Thyroid gland (tissue), 4 donors: ENCODE measurements at regions not wholly inside any gene's neighbourhood (a gene's known extent, or its start where the extent isn't known, plus 50 kb on each side); places are given as distances from the start of the nearest gene placed in this dataset.
"Not testable (repeated sequence)": the region's sequence is repeated elsewhere in the genome, so short reads cannot be mapped to it uniquely, and the experiment has no call there.

ENCODE experiments used
- DNase-seq, 2 donors: peaks; one replicate each; pipeline ENCODE4 v3.0.0-alpha.2; 2019
- H3K27ac ChIP-seq, 3 donors: fragments of 200-600 bp; sonication (generic); 1 replicate in 2 of 3; 2 replicates in 1 of 3; pipeline ENCODE4 v1.5.1; 2016 to 2019; ENCODE audit warnings: mild to moderate bottlenecking in 1 of 3, moderate library complexity in 1 of 3
- H3K27me3 ChIP-seq: fragments of 200-600 bp; sonication (generic); one replicate; pipeline ENCODE4 v1.5.1; 2019
- H3K36me3 ChIP-seq, 2 donors: fragments of 200-600 bp; sonication (generic); one replicate each; pipeline ENCODE4 v1.5.1; 2016 to 2019
- H3K4me1 ChIP-seq, 2 donors: fragments of 200-600 bp; sonication (generic); one replicate each; pipeline ENCODE4 v1.5.1; 2017 to 2019
- H3K4me3 ChIP-seq, 3 donors: fragments of 200-600 bp; sonication (generic); replicated peaks in 1 of 3; 1 replicate in 2 of 3; 2 replicates in 1 of 3; pipeline ENCODE4 v1.5.1; 2016; ENCODE audit warnings: mild to moderate bottlenecking in 1 of 3
- H3K9me3 ChIP-seq: fragments of 200-600 bp; sonication (generic); one replicate; pipeline ENCODE4 v1.5.1; 2017
- POLR2A ChIP-seq, 2 donors: fragments of 450-650 bp; IDR thresholded peaks; one replicate each; pipeline ENCODE4 v1.6.1; 2017; ENCODE audit warnings: antibody characterized with exemption in 2 of 2, mild to moderate bottlenecking in 2 of 2, moderate library complexity in 1 of 2
- WGBS, 2 donors: methylation state at CpG; one replicate each; pipeline ENCODE4 v1.1.5; 2017; 5-methylcytosine and 5-hydroxymethylcytosine counted together
- intact Hi-C: fragments of 100-400 bp; cut with DNase I; formaldehyde crosslinking; loops from one replicate; pipeline ENCODE4 v1.15.1; 2023
- TF ChIP-seq, protein P1 (sequence below), 6 experiments: fragments of 200-600 bp in 3 of 6; fragments of 450-650 bp in 3 of 6; sonication (generic) in 3 of 6; IDR thresholded peaks; one replicate each; pipeline ENCODE4 v1.5.1; 2016 to 2019; ENCODE audit warnings: antibody characterized with exemption in 6 of 6, mild to moderate bottlenecking in 2 of 6, inconsistent platforms in 1 of 6, moderate library complexity in 1 of 6

DNA sequence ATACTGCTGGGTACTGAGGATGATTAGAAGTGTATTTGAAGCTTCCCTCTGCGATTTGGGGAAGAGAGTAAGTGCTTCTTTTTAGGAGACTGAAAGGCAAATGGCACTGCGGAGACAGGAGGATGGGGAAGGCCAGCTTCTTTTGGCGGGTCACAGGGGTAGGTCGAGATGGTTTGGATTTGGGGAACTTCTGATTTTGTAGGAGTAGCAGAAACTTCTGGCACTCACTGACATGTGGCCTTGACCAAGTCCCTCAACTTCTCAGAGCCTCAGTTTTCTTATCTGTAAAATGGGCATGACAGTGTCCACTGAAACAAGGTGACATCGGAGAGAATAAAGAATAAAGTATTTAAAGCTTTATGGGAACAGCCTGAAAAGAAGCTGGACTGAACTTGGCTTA, 59.8 kb upstream of the WDR11 start:
- no peak for TF ChIP-seq POLR2A (IDR thresholded peaks at IDR 0.05)
- TF ChIP-seq, protein P1, sequence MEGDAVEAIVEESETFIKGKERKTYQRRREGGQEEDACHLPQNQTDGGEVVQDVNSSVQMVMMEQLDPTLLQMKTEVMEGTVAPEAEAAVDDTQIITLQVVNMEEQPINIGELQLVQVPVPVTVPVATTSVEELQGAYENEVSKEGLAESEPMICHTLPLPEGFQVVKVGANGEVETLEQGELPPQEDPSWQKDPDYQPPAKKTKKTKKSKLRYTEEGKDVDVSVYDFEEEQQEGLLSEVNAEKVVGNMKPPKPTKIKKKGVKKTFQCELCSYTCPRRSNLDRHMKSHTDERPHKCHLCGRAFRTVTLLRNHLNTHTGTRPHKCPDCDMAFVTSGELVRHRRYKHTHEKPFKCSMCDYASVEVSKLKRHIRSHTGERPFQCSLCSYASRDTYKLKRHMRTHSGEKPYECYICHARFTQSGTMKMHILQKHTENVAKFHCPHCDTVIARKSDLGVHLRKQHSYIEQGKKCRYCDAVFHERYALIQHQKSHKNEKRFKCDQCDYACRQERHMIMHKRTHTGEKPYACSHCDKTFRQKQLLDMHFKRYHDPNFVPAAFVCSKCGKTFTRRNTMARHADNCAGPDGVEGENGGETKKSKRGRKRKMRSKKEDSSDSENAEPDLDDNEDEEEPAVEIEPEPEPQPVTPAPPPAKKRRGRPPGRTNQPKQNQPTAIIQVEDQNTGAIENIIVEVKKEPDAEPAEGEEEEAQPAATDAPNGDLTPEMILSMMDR (IDR thresholded peaks at IDR 0.05): no peak
- Histone ChIP-seq H3K27me3 (no peaks in the 10 kb centered on the region), H3K4me1 (no peaks in the 10 kb centered on the region), H3K9me3 (no peaks in the 10 kb centered on the region), H3K27ac (no peak overlapping the region), H3K36me3 (no peaks in the 10 kb centered on the region), H3K4me3 (no peak overlapping the region)
- 84 to 89% methylated on average over 5 of the region's 5 CpGs for WGBS, 2 donors
- no peak for DNase-seq
- intact Hi-C loops: no loop called here

GRCh38 chr10:120793088-120793487, 58.1 kb upstream of the WDR11 start:
- no peaks in the 10 kb centered on the region for H3K9me3 ChIP-seq
- no peak overlapping the region for H3K4me3 ChIP-seq
- H3K36me3 ChIP-seq: no peaks in the 10 kb centered on the region
- H3K27ac ChIP-seq: no peak overlapping the region
- intact Hi-C loops: no loop called here
- WGBS, 2 donors: 44 to 55% methylated on average over 2 of the region's 2 CpGs
- no peak for TF ChIP-seq POLR2A (IDR thresholded peaks at IDR 0.05)
- TF ChIP-seq, protein P1 (IDR thresholded peaks at IDR 0.05): no peak
- DNase-seq: no peak
- H3K27me3 ChIP-seq: no peaks in the 10 kb centered on the region
- no peaks in the 10 kb centered on the region for H3K4me1 ChIP-seq

DNA sequence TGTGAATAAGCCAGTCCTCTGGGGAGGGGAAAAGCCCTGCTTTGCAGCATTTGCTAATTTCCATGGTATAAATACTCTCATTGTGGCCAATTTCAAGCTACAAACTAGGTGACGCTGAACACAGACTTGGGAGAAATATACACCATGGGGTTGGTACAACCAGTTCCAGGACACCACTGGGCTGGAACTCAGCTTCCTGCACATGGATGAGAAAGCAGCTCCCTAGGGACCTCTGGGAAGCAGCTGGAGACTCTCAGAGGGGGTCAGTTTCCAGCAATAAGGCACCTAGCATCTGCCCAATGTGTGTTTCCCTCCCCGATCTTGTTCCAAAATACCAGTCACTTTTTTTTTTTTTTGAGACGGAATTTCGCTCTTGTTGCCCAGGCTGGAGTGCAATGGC, 56.8 kb upstream of the WDR11 start:
- WGBS, 2 donors: 93 to 94% methylated on average over 4 of the region's 4 CpGs
- Histone ChIP-seq H3K4me1 (no peaks in the 10 kb centered on the region), H3K4me3 (no peak overlapping the region), H3K27ac (no peak overlapping the region), H3K27me3 (no peaks in the 10 kb centered on the region), H3K9me3 (no peaks in the 10 kb centered on the region), H3K36me3 (no peaks in the 10 kb centered on the region)
- no peak for TF ChIP-seq POLR2A (IDR thresholded peaks at IDR 0.05)
- TF ChIP-seq, protein P1 (IDR thresholded peaks at IDR 0.05): no peak
- intact Hi-C loops: no loop called here
- no peak for DNase-seq

DNA sequence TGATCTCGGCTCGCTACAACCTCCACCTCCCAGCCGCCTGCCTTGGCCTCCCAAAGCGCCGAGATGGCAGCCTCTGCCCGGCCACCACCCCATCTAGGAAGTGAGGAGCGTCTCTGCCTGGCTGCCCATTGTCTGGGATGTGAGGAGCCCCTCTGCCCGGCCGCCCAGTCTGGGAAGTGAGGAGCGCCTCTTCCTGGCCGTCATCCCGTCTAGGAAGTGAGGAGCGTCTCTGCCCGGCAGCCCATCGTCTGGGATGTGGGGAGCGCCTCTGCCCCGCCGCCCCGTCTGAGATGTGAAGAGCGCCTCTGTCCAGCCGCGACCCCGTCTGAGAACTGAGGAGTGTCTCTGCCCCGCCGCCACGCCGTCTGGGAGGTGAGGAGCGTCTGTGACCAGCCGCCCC, 52.9 kb upstream of the WDR11 start:
- H3K27me3 ChIP-seq, H3K36me3 ChIP-seq, intact Hi-C loops, H3K27ac ChIP-seq, DNase-seq, H3K4me1 ChIP-seq, H3K9me3 ChIP-seq, H3K4me3 ChIP-seq: not testable (repeated sequence)
- WGBS, 2 donors: 95 to 97% methylated on average over 4 to 16 of the region's 29 CpGs

GRCh38 chr10:120799849-120800248, 51.3 kb upstream of the WDR11 start:
- 71 to 73% methylated on average over 2 of the region's 2 CpGs for WGBS, 2 donors
- no peak overlapping the region for H3K27ac ChIP-seq
- H3K9me3 ChIP-seq: no peaks in the 10 kb centered on the region
- H3K36me3 ChIP-seq: no peaks in the 10 kb centered on the region
- intact Hi-C loops: no loop called here
- TF ChIP-seq POLR2A (IDR thresholded peaks at IDR 0.05): no peak
- TF ChIP-seq, protein P1 (IDR thresholded peaks at IDR 0.05): no peak
- H3K27me3 ChIP-seq: no peaks in the 10 kb centered on the region
- DNase-seq: no peak
- H3K4me1 ChIP-seq: no peaks in the 10 kb centered on the region
- H3K4me3 ChIP-seq: no peak overlapping the region
